D721Med (cell line): ENCODE measurements at regions not wholly inside any gene's neighbourhood (a gene's known extent, or its start where the extent isn't known, plus 50 kb on each side); places are given as distances from the start of the nearest gene placed in this dataset.

Experiments
- DNase-seq: peaks from one replicate; pipeline ENCODE4 v3.0.0; 2011; ENCODE audit warnings: low spot score; ENCODE audit not compliant: insufficient read length
- FAIRE-seq: peaks from 2 replicates; lab custom pipeline; 2011; peaks lifted over from hg19 to GRCh38; lab: Jason Lieb, UNC
- CTCF ChIP-seq: IDR thresholded peaks from 2 replicates; pipeline ENCODE4 v1.5.1; 2012; ENCODE audit warnings: mild to moderate bottlenecking, control low read depth; ENCODE audit not compliant: insufficient read depth; ENCODE audit errors: missing control alignments

- FAIRE-seq (no peak), DNase-seq (no peak)
- TF ChIP-seq CTCF = no peak
Measured at GRCh38 chr21:31500982-31501381, 156.9 kb upstream of the TIAM1 start.

GRCh38 chr21:31500071-31500470 lies 156.0 kb upstream of the TIAM1 start:
- DNase-seq (no peak), FAIRE-seq (no peak)
- TF ChIP-seq CTCF = no peak

- FAIRE-seq (no peak), DNase-seq (no peak)
Measured at GRCh38 chr21:31498985-31499384, 154.9 kb upstream of the TIAM1 start.

GRCh38 chr21:31497914-31498313 lies 153.9 kb upstream of the TIAM1 start:
- DNase-seq (no peak), FAIRE-seq (no peak)
- TF ChIP-seq CTCF = no peak

More at GRCh38 chr21:31498985-31499384, 154.9 kb upstream of the TIAM1 start:
- no peak for TF ChIP-seq CTCF

GRCh38 chr21:31493350-31493880 lies 149.4 kb upstream of the TIAM1 start:
- no peak for DNase-seq
- no peak for TF ChIP-seq CTCF
- FAIRE-seq = no peak

- FAIRE-seq (no peak), DNase-seq (no peak)
Measured at GRCh38 chr21:31491617-31492016, 147.6 kb upstream of the TIAM1 start.

More at GRCh38 chr21:31491617-31492016, 147.6 kb upstream of the TIAM1 start:
- TF ChIP-seq CTCF = no peak
